HG02571 (cell line): ENCODE measurements at regions not wholly inside any gene's neighbourhood (a gene's known extent, or its start where the extent isn't known, plus 50 kb on each side); places are given as distances from the start of the nearest gene placed in this dataset.
A peak's percentile ranks its signal among the peaks of the same experiment; 100 is the strongest.

ENCODE experiments used
- ATAC-seq: cut with Tn5 transposase; IDR thresholded peaks from one replicate; pipeline ENCODE4 v1.9.1; 2021; ENCODE audit warnings: mild to moderate bottlenecking, moderate library complexity; ENCODE audit not compliant: unreplicated experiment

- ATAC-seq, result no peak
These were observed 671.3 kb downstream of the MRPL39 start for GRCh38 chr21:24935991-24936390.

GRCh38 chr21:24910591-24910990 is 696.7 kb downstream of the MRPL39 start:
- no peak for ATAC-seq

- no peak for ATAC-seq
These were observed 703.2 kb downstream of the MRPL39 start for GRCh38 chr21:24903994-24904635.

GRCh38 chr21:24899138-24899537 is 708.1 kb downstream of the MRPL39 start:
- peak; percentile 53 for ATAC-seq

GRCh38 chr21:24897883-24898282 is 709.4 kb downstream of the MRPL39 start:
- no peak for ATAC-seq

- ATAC-seq, result no peak
These were observed 710.6 kb downstream of the MRPL39 start for GRCh38 chr21:24896735-24897124.

- peak; percentile 84 for ATAC-seq
These were observed 711.2 kb downstream of the MRPL39 start for GRCh38 chr21:24895885-24896734.

GRCh38 chr21:24894324-24894723 is 713.0 kb downstream of the MRPL39 start:
- no peak for ATAC-seq

- ATAC-seq, result no peak
These were observed 717.3 kb downstream of the MRPL39 start for GRCh38 chr21:24890021-24890420.

- no peak for ATAC-seq
These were observed 725.8 kb downstream of the MRPL39 start for GRCh38 chr21:24881506-24881905.

GRCh38 chr21:24870633-24871032 is 736.6 kb downstream of the MRPL39 start:
- ATAC-seq, result no peak

- no peak for ATAC-seq
These were observed 737.4 kb downstream of the MRPL39 start for GRCh38 chr21:24869862-24870261.

- no peak for ATAC-seq
These were observed 739.2 kb downstream of the MRPL39 start for GRCh38 chr21:24868117-24868516.

GRCh38 chr21:24861471-24861870 is 745.8 kb downstream of the MRPL39 start:
- ATAC-seq, result no peak

GRCh38 chr21:24856326-24856725 is 751.0 kb downstream of the MRPL39 start:
- ATAC-seq, result no peak

- no peak for ATAC-seq
These were observed 754.6 kb downstream of the MRPL39 start for GRCh38 chr21:24852610-24853195.

GRCh38 chr21:24850121-24850520 is 757.2 kb downstream of the MRPL39 start:
- no peak for ATAC-seq

- ATAC-seq, result no peak
These were observed 762.6 kb downstream of the MRPL39 start for GRCh38 chr21:24844671-24845070.

GRCh38 chr21:24840287-24840686 is 767.0 kb downstream of the MRPL39 start:
- ATAC-seq, result no peak

GRCh38 chr21:24832961-24833360 is 774.3 kb downstream of the MRPL39 start:
- ATAC-seq, result no peak

- no peak for ATAC-seq
These were observed 777.9 kb downstream of the MRPL39 start for GRCh38 chr21:24829397-24829796.

GRCh38 chr21:24826822-24827221 is 780.5 kb downstream of the MRPL39 start:
- no peak for ATAC-seq
